ENCODE measurements at regions not wholly inside any gene's neighbourhood (a gene's known extent, or its start where the extent isn't known, plus 50 kb on each side); places are given as distances from the start of the nearest gene placed in this dataset.

GRCh38 chr2:88245109-88245508, 75.0 kb downstream of the THNSL2 start:
- no peaks in the 10 kb centered on the region for H3K36me3 ChIP-seq (ENCODE audit: control insufficient read depth, insufficient read depth, low read length)
- H3K4me3 ChIP-seq (ENCODE audit: low read length) = no peak overlapping the region
- no peaks in the 10 kb centered on the region for H3K27me3 ChIP-seq (ENCODE audit: control insufficient read depth, insufficient read depth, low read length)
- no peak overlapping the region for H3K27ac ChIP-seq (ENCODE audit: low read depth, low read length)
- H3K9ac ChIP-seq (ENCODE audit: low read length) = no peak overlapping the region
- no peaks in the 10 kb centered on the region for H3K4me1 ChIP-seq (ENCODE audit: control insufficient read depth, insufficient read depth, low read length)

GRCh38 chr2:88239781-88240180, 69.6 kb downstream of the THNSL2 start:
- Histone ChIP-seq H3K4me3 (ENCODE audit: low read length) (no peak overlapping the region), H3K9ac (ENCODE audit: low read length) (no peak overlapping the region), H3K36me3 (ENCODE audit: control insufficient read depth, insufficient read depth, low read length) (no peaks in the 10 kb centered on the region), H3K27ac (ENCODE audit: low read depth, low read length) (no peak overlapping the region), H3K27me3 (ENCODE audit: control insufficient read depth, insufficient read depth, low read length) (no peaks in the 10 kb centered on the region), H3K4me1 (ENCODE audit: control insufficient read depth, insufficient read depth, low read length) (no peaks in the 10 kb centered on the region)

- Histone ChIP-seq H3K27me3 (ENCODE audit: control insufficient read depth, insufficient read depth, low read length) (no peaks in the 10 kb centered on the region), H3K27ac (ENCODE audit: low read depth, low read length) (no peak overlapping the region), H3K4me1 (ENCODE audit: control insufficient read depth, insufficient read depth, low read length) (no peaks in the 10 kb centered on the region), H3K9ac (ENCODE audit: low read length) (no peak overlapping the region), H3K4me3 (ENCODE audit: low read length) (no peak overlapping the region), H3K36me3 (ENCODE audit: control insufficient read depth, insufficient read depth, low read length) (no peaks in the 10 kb centered on the region)
Observed at GRCh38 chr2:88236666-88237065, 66.5 kb downstream of the THNSL2 start.
